ENCODE measurements at regions not wholly inside any gene's neighbourhood (a gene's known extent, or its start where the extent isn't known, plus 50 kb on each side); places are given as distances from the start of the nearest gene placed in this dataset.

- H3K36me3 Mint-ChIP-seq (ENCODE audit: low read depth): no peaks in the 10 kb centered on the region
- no peaks in the 10 kb centered on the region for H3K27me3 Mint-ChIP-seq (ENCODE audit: low read depth)
- peaks cover 5% of the 10 kb centered on the region for H3K9me3 Mint-ChIP-seq (ENCODE audit: insufficient read depth)
- H3K4me3 Mint-ChIP-seq: no peak overlapping the region
- H3K27ac Mint-ChIP-seq: no peak overlapping the region
- DNase-seq (no peak), ATAC-seq (no peak)
- H3K4me1 Mint-ChIP-seq (ENCODE audit: low read depth): no peaks in the 10 kb centered on the region
- ChIA-PET CTCF (no interaction called here), POLR2A (no interaction called here)
These were observed 816.2 kb downstream of the CBLN2 start for GRCh38 chr18:71727909-71728308.

- H3K27ac Mint-ChIP-seq: no peak overlapping the region
- H3K36me3 Mint-ChIP-seq (ENCODE audit: low read depth): no peaks in the 10 kb centered on the region
- peaks cover 5% of the 10 kb centered on the region for H3K9me3 Mint-ChIP-seq (ENCODE audit: insufficient read depth)
- CTCF ChIA-PET: interaction anchor here (0.5 kb wide), 1 partner anchor 33 kb away, joined by 3 read pairs; no protein-coding TSS in a partner anchor
- no peak overlapping the region for H3K4me3 Mint-ChIP-seq
- H3K4me1 Mint-ChIP-seq (ENCODE audit: low read depth): no peaks in the 10 kb centered on the region
- DNase-seq (no peak), ATAC-seq (no peak)
- H3K27me3 Mint-ChIP-seq (ENCODE audit: low read depth): no peaks in the 10 kb centered on the region
- POLR2A ChIA-PET: no interaction called here
These were observed 818.9 kb downstream of the CBLN2 start for GRCh38 chr18:71725256-71725655.

- ATAC-seq (no peak), DNase-seq (no peak)
- CTCF ChIA-PET: no interaction called here
- Mint-ChIP-seq H3K4me1 (ENCODE audit: low read depth) (no peaks in the 10 kb centered on the region), H3K9me3 (ENCODE audit: insufficient read depth) (no peaks in the 10 kb centered on the region), H3K27ac (no peak overlapping the region), H3K4me3 (no peak overlapping the region), H3K36me3 (ENCODE audit: low read depth) (no peaks in the 10 kb centered on the region), H3K27me3 (ENCODE audit: low read depth) (no peaks in the 10 kb centered on the region)
- POLR2A ChIA-PET: no interaction called here
These were observed 836.1 kb downstream of the CBLN2 start for GRCh38 chr18:71707985-71708500.

- no peak for ATAC-seq
- CTCF ChIA-PET: no interaction called here
- Mint-ChIP-seq H3K4me3 (no peak overlapping the region), H3K9me3 (ENCODE audit: insufficient read depth) (no peaks in the 10 kb centered on the region), H3K27me3 (ENCODE audit: low read depth) (no peaks in the 10 kb centered on the region), H3K36me3 (ENCODE audit: low read depth) (no peaks in the 10 kb centered on the region), H3K4me1 (ENCODE audit: low read depth) (no peaks in the 10 kb centered on the region), H3K27ac (no peak overlapping the region)
- no peak for DNase-seq
- POLR2A ChIA-PET: no interaction called here
These were observed 836.7 kb downstream of the CBLN2 start for GRCh38 chr18:71707400-71707799.

GRCh38 chr18:71689416-71690160 is 854.6 kb downstream of the CBLN2 start:
- no peaks in the 10 kb centered on the region for H3K9me3 Mint-ChIP-seq (ENCODE audit: insufficient read depth)
- H3K4me3 Mint-ChIP-seq: no peak overlapping the region
- DNase-seq (no peak), ATAC-seq (no peak)
- H3K36me3 Mint-ChIP-seq (ENCODE audit: low read depth): no peaks in the 10 kb centered on the region
- H3K27ac Mint-ChIP-seq: no peak overlapping the region
- no peaks in the 10 kb centered on the region for H3K27me3 Mint-ChIP-seq (ENCODE audit: low read depth)
- POLR2A ChIA-PET: no interaction called here
- H3K4me1 Mint-ChIP-seq (ENCODE audit: low read depth): no peaks in the 10 kb centered on the region
- CTCF ChIA-PET: no interaction called here

GRCh38 chr18:71682591-71682990 is 861.6 kb downstream of the CBLN2 start:
- no peaks in the 10 kb centered on the region for H3K4me1 Mint-ChIP-seq (ENCODE audit: low read depth)
- peaks cover 5% of the 10 kb centered on the region for H3K9me3 Mint-ChIP-seq (ENCODE audit: insufficient read depth)
- no peaks in the 10 kb centered on the region for H3K27me3 Mint-ChIP-seq (ENCODE audit: low read depth)
- ChIA-PET CTCF (no interaction called here), POLR2A (no interaction called here)
- ATAC-seq: no peak
- DNase-seq: no peak
- no peaks in the 10 kb centered on the region for H3K36me3 Mint-ChIP-seq (ENCODE audit: low read depth)
- no peak overlapping the region for H3K4me3 Mint-ChIP-seq
- no peak overlapping the region for H3K27ac Mint-ChIP-seq

GRCh38 chr18:71678144-71678543 is 866.0 kb downstream of the CBLN2 start:
- H3K4me3 Mint-ChIP-seq: no peak overlapping the region
- H3K36me3 Mint-ChIP-seq (ENCODE audit: low read depth): no peaks in the 10 kb centered on the region
- no peak overlapping the region for H3K27ac Mint-ChIP-seq
- ChIA-PET POLR2A (no interaction called here), CTCF (no interaction called here)
- DNase-seq (no peak), ATAC-seq (no peak)
- H3K4me1 Mint-ChIP-seq (ENCODE audit: low read depth): no peaks in the 10 kb centered on the region
- no peaks in the 10 kb centered on the region for H3K27me3 Mint-ChIP-seq (ENCODE audit: low read depth)
- H3K9me3 Mint-ChIP-seq (ENCODE audit: insufficient read depth): no peaks in the 10 kb centered on the region

GRCh38 chr18:71673954-71674353 is 870.2 kb downstream of the CBLN2 start:
- no peaks in the 10 kb centered on the region for H3K27me3 Mint-ChIP-seq (ENCODE audit: low read depth)

GRCh38 chr18:71673498-71673897 is 870.6 kb downstream of the CBLN2 start:
- no peaks in the 10 kb centered on the region for H3K36me3 Mint-ChIP-seq (ENCODE audit: low read depth)
- no peak for ATAC-seq
- H3K4me1 Mint-ChIP-seq (ENCODE audit: low read depth): no peaks in the 10 kb centered on the region
- H3K27me3 Mint-ChIP-seq (ENCODE audit: low read depth): no peaks in the 10 kb centered on the region
- no peak for DNase-seq
- CTCF ChIA-PET: no interaction called here
- H3K4me3 Mint-ChIP-seq: no peak overlapping the region
- POLR2A ChIA-PET: no interaction called here
- no peaks in the 10 kb centered on the region for H3K9me3 Mint-ChIP-seq (ENCODE audit: insufficient read depth)
- no peak overlapping the region for H3K27ac Mint-ChIP-seq

More at GRCh38 chr18:71673954-71674353, 870.2 kb downstream of the CBLN2 start:
- no peaks in the 10 kb centered on the region for H3K36me3 Mint-ChIP-seq (ENCODE audit: low read depth)
- no peak for DNase-seq
- H3K9me3 Mint-ChIP-seq (ENCODE audit: insufficient read depth): no peaks in the 10 kb centered on the region
- ATAC-seq: no peak
- no peak overlapping the region for H3K4me3 Mint-ChIP-seq
- ChIA-PET CTCF (no interaction called here), POLR2A (no interaction called here)
- H3K4me1 Mint-ChIP-seq (ENCODE audit: low read depth): no peaks in the 10 kb centered on the region
- no peak overlapping the region for H3K27ac Mint-ChIP-seq

GRCh38 chr18:71666481-71666880 is 877.7 kb downstream of the CBLN2 start:
- Mint-ChIP-seq H3K9me3 (ENCODE audit: insufficient read depth) (no peaks in the 10 kb centered on the region), H3K27ac (no peak overlapping the region), H3K4me1 (ENCODE audit: low read depth) (no peaks in the 10 kb centered on the region), H3K36me3 (ENCODE audit: low read depth) (no peaks in the 10 kb centered on the region), H3K27me3 (ENCODE audit: low read depth) (no peaks in the 10 kb centered on the region), H3K4me3 (no peak overlapping the region)
- ATAC-seq (no peak), DNase-seq (no peak)
- POLR2A ChIA-PET: interaction anchor here (0.7 kb wide), 1 partner anchor 506 kb away, joined by 3 read pairs; no protein-coding TSS in a partner anchor
- CTCF ChIA-PET: no interaction called here

- POLR2A ChIA-PET: no interaction called here
- CTCF ChIA-PET: no interaction called here
- H3K27me3 Mint-ChIP-seq (ENCODE audit: low read depth): no peaks in the 10 kb centered on the region
- no peaks in the 10 kb centered on the region for H3K36me3 Mint-ChIP-seq (ENCODE audit: low read depth)
- no peak overlapping the region for H3K4me3 Mint-ChIP-seq
- DNase-seq (no peak), ATAC-seq (no peak)
- H3K9me3 Mint-ChIP-seq (ENCODE audit: insufficient read depth): no peaks in the 10 kb centered on the region
- H3K27ac Mint-ChIP-seq: no peak overlapping the region
- no peaks in the 10 kb centered on the region for H3K4me1 Mint-ChIP-seq (ENCODE audit: low read depth)
These were observed 879.0 kb downstream of the CBLN2 start for GRCh38 chr18:71665131-71665530.

- H3K27me3 Mint-ChIP-seq (ENCODE audit: low read depth): no peaks in the 10 kb centered on the region
These were observed 900.3 kb downstream of the CBLN2 start for GRCh38 chr18:71643822-71644221.

GRCh38 chr18:71630696-71631095 is 913.4 kb downstream of the CBLN2 start:
- Mint-ChIP-seq H3K9me3 (ENCODE audit: insufficient read depth) (no peaks in the 10 kb centered on the region), H3K36me3 (ENCODE audit: low read depth) (no peaks in the 10 kb centered on the region), H3K27me3 (ENCODE audit: low read depth) (no peaks in the 10 kb centered on the region), H3K4me1 (ENCODE audit: low read depth) (no peaks in the 10 kb centered on the region), H3K27ac (no peak overlapping the region), H3K4me3 (no peak overlapping the region)
- ATAC-seq: no peak
- CTCF ChIA-PET: no interaction called here
- POLR2A ChIA-PET: no interaction called here
- DNase-seq: no peak

More at GRCh38 chr18:71643822-71644221, 900.3 kb downstream of the CBLN2 start:
- no peaks in the 10 kb centered on the region for H3K4me1 Mint-ChIP-seq (ENCODE audit: low read depth)
- DNase-seq (no peak), ATAC-seq (no peak)
- no peak overlapping the region for H3K27ac Mint-ChIP-seq
- H3K4me3 Mint-ChIP-seq: no peak overlapping the region
- H3K9me3 Mint-ChIP-seq (ENCODE audit: insufficient read depth): no peaks in the 10 kb centered on the region
- ChIA-PET CTCF (no interaction called here), POLR2A (no interaction called here)
- no peaks in the 10 kb centered on the region for H3K36me3 Mint-ChIP-seq (ENCODE audit: low read depth)

All from activated CD8-positive, alpha-beta T cell treated with anti-CD3 and anti-CD28 coated beads, Interleukin-2, amount 10 ng/mL, durations not matched to agents 7 days and 5 days (primary cell).